Ascending aorta (tissue), 2 donors: ENCODE measurements at regions not wholly inside any gene's neighbourhood (a gene's known extent, or its start where the extent isn't known, plus 50 kb on each side); places are given as distances from the start of the nearest gene placed in this dataset.

Experiments
- DNase-seq, 2 donors: peaks; one replicate each; pipeline ENCODE4 v3.0.0-alpha.2; 2019; ENCODE audit warnings: low spot score in 2 of 2
- H3K27ac ChIP-seq, 2 donors: fragments of 200-600 bp; sonication (generic); one replicate each; pipeline ENCODE4 v1.5.1; 2016 to 2017; ENCODE audit warnings: mild to moderate bottlenecking in 1 of 2
- H3K27me3 ChIP-seq: fragments of 200-600 bp; sonication (generic); one replicate; pipeline ENCODE4 v1.5.1; 2017
- H3K36me3 ChIP-seq, 2 donors: fragments of 200-600 bp; sonication (generic); one replicate each; pipeline ENCODE4 v1.5.1; 2016
- H3K4me1 ChIP-seq, 2 donors: fragments of 200-600 bp; sonication (generic); one replicate each; pipeline ENCODE4 v1.5.1; 2016 to 2017; ENCODE audit warnings: mild to moderate bottlenecking in 1 of 2
- H3K4me3 ChIP-seq, 2 donors: fragments of 200-600 bp; sonication (generic); one replicate each; pipeline ENCODE4 v1.5.1; 2016 to 2017; ENCODE audit warnings: mild to moderate bottlenecking in 1 of 2
- H3K9me3 ChIP-seq, 2 donors: fragments of 200-600 bp; sonication (generic); one replicate each; pipeline ENCODE4 v1.5.1; 2016
- CTCF ChIP-seq, 3 experiments: fragments of 200-600 bp in 2 of 3; fragments of 450-650 bp in 1 of 3; sonication (generic) in 2 of 3; IDR thresholded peaks; one replicate each; pipeline ENCODE4 v1.5.1; 2016 to 2019; ENCODE audit warnings: antibody characterized with exemption in 3 of 3, mild to moderate bottlenecking in 1 of 3, moderate library complexity in 1 of 3
- intact Hi-C: fragments of 100-400 bp; cut with DNase I; formaldehyde crosslinking; loops from one replicate; pipeline ENCODE4 v1.15.1; 2023

DNA sequence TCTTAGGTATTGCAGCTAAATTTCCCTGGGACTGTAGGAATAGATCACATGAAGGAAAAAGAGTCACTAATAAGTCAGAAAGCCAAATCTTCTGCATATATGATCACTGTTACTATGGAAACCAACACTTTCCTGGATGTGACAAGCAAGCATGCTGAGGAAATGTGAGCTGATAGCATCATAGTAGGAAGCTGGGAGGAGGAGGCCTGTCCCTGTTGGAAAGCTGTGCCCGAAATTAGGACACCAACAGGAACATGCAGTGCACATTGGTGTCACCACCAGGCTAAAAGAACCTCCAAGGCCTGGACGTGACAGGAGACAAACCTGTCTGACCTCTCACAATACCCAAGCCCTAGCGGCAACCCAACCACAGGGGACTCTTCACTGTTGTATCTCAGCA is 181.9 kb upstream of the PCSK2 start:
- Histone ChIP-seq H3K36me3 (no peaks in the 10 kb centered on the region), H3K4me3 (no peak overlapping the region), H3K27ac (no peak overlapping the region), H3K27me3 (no peaks in the 10 kb centered on the region), H3K4me1 (no peaks in the 10 kb centered on the region), H3K9me3 (no peaks in the 10 kb centered on the region)
- intact Hi-C loops = no loop called here
- no peak for TF ChIP-seq CTCF (IDR thresholded peaks at IDR 0.05)
- no peak for DNase-seq

- intact Hi-C loops = no loop called here
- no peak for TF ChIP-seq CTCF (IDR thresholded peaks at IDR 0.05)
- Histone ChIP-seq H3K4me3 (no peak overlapping the region), H3K36me3 (no peaks in the 10 kb centered on the region), H3K9me3 (peaks cover 4 to 6% of the 10 kb centered on the region in 2 donors), H3K27ac (no peak overlapping the region), H3K4me1 (no peaks in the 10 kb centered on the region), H3K27me3 (no peaks in the 10 kb centered on the region)
- DNase-seq = no peak
Measured at GRCh38 chr20:17059465-17059864, 167.4 kb upstream of the PCSK2 start.

GRCh38 chr20:17061715-17062114 is 165.1 kb upstream of the PCSK2 start:
- DNase-seq = no peak
- H3K4me1 ChIP-seq = no peaks in the 10 kb centered on the region
- TF ChIP-seq CTCF (IDR thresholded peaks at IDR 0.05) = no peak
- H3K4me3 ChIP-seq = no peak overlapping the region
- no peaks in the 10 kb centered on the region for H3K36me3 ChIP-seq
- no peak overlapping the region for H3K27ac ChIP-seq
- intact Hi-C loops = no loop called here
- peaks cover 4 to 6% of the 10 kb centered on the region in 2 donors for H3K9me3 ChIP-seq
- no peaks in the 10 kb centered on the region for H3K27me3 ChIP-seq

DNA sequence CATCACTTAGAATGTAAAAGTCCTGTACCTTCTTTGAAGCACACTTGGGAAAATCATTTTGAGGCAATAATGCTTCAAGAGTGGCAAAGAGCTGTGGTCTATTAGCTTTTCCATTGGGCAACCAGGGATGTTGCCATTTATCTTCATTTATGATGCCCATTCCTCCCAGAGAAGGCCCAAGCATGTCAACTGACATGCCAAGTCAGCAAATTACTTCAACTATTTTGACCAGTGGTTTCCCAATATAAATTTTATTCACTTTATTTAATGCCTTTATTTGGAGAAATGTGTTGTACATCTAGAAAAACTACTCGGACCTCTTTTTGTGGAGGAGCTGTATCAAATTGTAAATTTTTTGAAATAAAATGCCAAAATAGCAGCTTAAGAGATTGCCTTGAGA is 164.1 kb upstream of the PCSK2 start:
- no peak for DNase-seq
- no peaks in the 10 kb centered on the region for H3K36me3 ChIP-seq
- no peaks in the 10 kb centered on the region for H3K27me3 ChIP-seq
- no peak overlapping the region for H3K27ac ChIP-seq
- no peaks in the 10 kb centered on the region for H3K4me1 ChIP-seq
- no peak for TF ChIP-seq CTCF (IDR thresholded peaks at IDR 0.05)
- peaks cover 4% of the 10 kb centered on the region in 2 donors for H3K9me3 ChIP-seq
- intact Hi-C loops = no loop called here
- H3K4me3 ChIP-seq = no peak overlapping the region

GRCh38 chr20:17066902-17067301 is 159.9 kb upstream of the PCSK2 start:
- TF ChIP-seq CTCF (IDR thresholded peaks at IDR 0.05) = no peak
- Histone ChIP-seq H3K9me3 (no peaks in the 10 kb centered on the region), H3K27me3 (no peaks in the 10 kb centered on the region), H3K27ac (no peak overlapping the region), H3K4me1 (no peaks in the 10 kb centered on the region), H3K36me3 (no peaks in the 10 kb centered on the region), H3K4me3 (no peak overlapping the region)
- DNase-seq = no peak
- intact Hi-C loops = no loop called here

- Histone ChIP-seq H3K27me3 (no peaks in the 10 kb centered on the region), H3K4me3 (no peak overlapping the region), H3K9me3 (no peaks in the 10 kb centered on the region), H3K4me1 (no peaks in the 10 kb centered on the region), H3K27ac (no peak overlapping the region), H3K36me3 (no peaks in the 10 kb centered on the region)
- TF ChIP-seq CTCF (IDR thresholded peaks at IDR 0.05) = no peak
- intact Hi-C loops = no loop called here
- no peak for DNase-seq
Measured at GRCh38 chr20:17068084-17068711, 158.6 kb upstream of the PCSK2 start.
